Testis (tissue), 2 donors: ENCODE measurements at regions not wholly inside any gene's neighbourhood (a gene's known extent, or its start where the extent isn't known, plus 50 kb on each side); places are given as distances from the start of the nearest gene placed in this dataset.

Source experiments
- CTCF ChIP-seq, 3 experiments: fragments of 450-650 bp in 2 of 3; fragments of 200-600 bp in 1 of 3; sonication (generic) in 1 of 3; IDR thresholded peaks; one replicate each; pipeline ENCODE4 v1.5.1; 2016 to 2019; ENCODE audit warnings: antibody characterized with exemption in 3 of 3, mild to moderate bottlenecking in 2 of 3, moderate library complexity in 1 of 3
- POLR2A ChIP-seq: fragments of 450-650 bp; IDR thresholded peaks from one replicate; pipeline ENCODE4 v1.6.1; 2017; ENCODE audit warnings: antibody characterized with exemption, mild to moderate bottlenecking, moderate library complexity

- TF ChIP-seq CTCF (IDR thresholded peaks at IDR 0.05) (no peak), POLR2A (no peak)
These were observed 60.8 kb upstream of the NPTX2 start for GRCh38 chr7:98556288-98556687.
